ENCODE measurements at regions not wholly inside any gene's neighbourhood (a gene's known extent, or its start where the extent isn't known, plus 50 kb on each side); places are given as distances from the start of the nearest gene placed in this dataset.
"Not testable (repeated sequence)": the region's sequence is repeated elsewhere in the genome, so short reads cannot be mapped to it uniquely, and the experiment has no call there.

- TF ChIP-seq CTCF (IDR thresholded peaks at IDR 0.05; ENCODE audit: low read depth, low read length): no peak
These were observed 57.7 kb downstream of the RAD51AP2 start for GRCh38 chr2:17460371-17461086.

GRCh38 chr2:17455343-17455742, 62.9 kb downstream of the RAD51AP2 start:
- TF ChIP-seq CTCF (IDR thresholded peaks at IDR 0.05; ENCODE audit: low read depth, low read length): no peak
- DNase-seq (ENCODE audit: extremely low read depth, low read depth): no peak

More at GRCh38 chr2:17460371-17461086, 57.7 kb downstream of the RAD51AP2 start:
- DNase-seq (ENCODE audit: extremely low read depth, low read depth): no peak

- DNase-seq (ENCODE audit: extremely low read depth, low read depth): not testable (repeated sequence)
These were observed 72.0 kb downstream of the RAD51AP2 start for GRCh38 chr2:17446191-17446590.

- TF ChIP-seq CTCF (IDR thresholded peaks at IDR 0.05; ENCODE audit: low read depth, low read length): no peak
- no peak for DNase-seq (ENCODE audit: extremely low read depth, low read depth)
These were observed 72.5 kb downstream of the RAD51AP2 start for GRCh38 chr2:17445744-17446143.

- no peak for TF ChIP-seq CTCF (IDR thresholded peaks at IDR 0.05; ENCODE audit: low read depth, low read length)
- no peak for DNase-seq (ENCODE audit: extremely low read depth, low read depth)
These were observed 75.9 kb downstream of the RAD51AP2 start for GRCh38 chr2:17442334-17442733.

GRCh38 chr2:17441790-17442189, 76.5 kb downstream of the RAD51AP2 start:
- no peak for TF ChIP-seq CTCF (IDR thresholded peaks at IDR 0.05; ENCODE audit: low read depth, low read length)
- no peak for DNase-seq (ENCODE audit: extremely low read depth, low read depth)

GRCh38 chr2:17441055-17441771, 77.0 kb downstream of the RAD51AP2 start:
- no peak for DNase-seq (ENCODE audit: extremely low read depth, low read depth)
- TF ChIP-seq CTCF (IDR thresholded peaks at IDR 0.05; ENCODE audit: low read depth, low read length): no peak

Measured in AG09319 (cell line).